Pancreas (tissue), 10 donors: ENCODE measurements at regions not wholly inside any gene's neighbourhood (a gene's known extent, or its start where the extent isn't known, plus 50 kb on each side); places are given as distances from the start of the nearest gene placed in this dataset.

ENCODE experiments used
- ATAC-seq, 4 donors: fragments of 200-7000 bp; cut with Tn5 transposase; one replicate each; pipeline versions ENCODE4 v1.8.0 to v1.9.1; 2020; ENCODE audit warnings: mild to moderate bottlenecking in 4 of 4, moderate library complexity in 4 of 4
- DNase-seq, 6 donors: peaks; one replicate each; pipeline ENCODE4 v3.0.0-alpha.2; 2020
- FAIRE-seq: peaks from 2 replicates; lab custom pipeline; 2012; peaks lifted over from hg19 to GRCh38; lab: Jason Lieb, UNC
- H3K27ac ChIP-seq, 4 donors: fragments of 200-600 bp; sonication (generic); 1 replicate in 3 of 4; 2 replicates in 1 of 4; pipeline versions ENCODE4 v1.5.0 to v1.8.0; 2020
- H3K27me3 ChIP-seq, 4 donors: fragments of 200-600 bp; one replicate each; pipeline ENCODE4 v1.8.0; 2021
- H3K36me3 ChIP-seq, 3 donors: fragments of 200-600 bp; sonication (generic) in 1 of 3; one replicate each; pipeline versions ENCODE4 v1.5.0 to v1.8.0; 2020 to 2021
- H3K4me1 ChIP-seq, 3 donors: fragments of 200-600 bp; one replicate each; pipeline ENCODE4 v1.8.0; 2021
- H3K4me3 ChIP-seq, 4 donors: fragments of 200-600 bp; sonication (generic) in 2 of 4; one replicate each; pipeline versions ENCODE4 v1.5.0 to v1.8.0; 2020 to 2021
- H3K9me3 ChIP-seq, 4 donors: fragments of 200-600 bp; one replicate each; pipeline ENCODE4 v1.8.0; 2021
- CTCF ChIP-seq, 4 donors: fragments of 200-600 bp; sonication (generic) in 3 of 4; IDR thresholded peaks; one replicate each; pipeline versions ENCODE4 v1.5.0 to v1.8.0; 2021; ENCODE audit warnings: antibody characterized with exemption in 4 of 4
- WGBS, 2 donors: extraction: QIAGEN DNeasy Blood & Tissue Kit; methylation state at CpG; one replicate each; pipeline ENCODE4 v1.1.7; 2013; 5-methylcytosine and 5-hydroxymethylcytosine counted together
- intact Hi-C, 3 donors: fragments of 100-400 bp; cut with DNase I; formaldehyde crosslinking; loops; one replicate each; pipeline versions ENCODE4 v1.11.1 to v1.14.2; 2022
- donor health status: healthy with polysubstance abuse.
- donor health status: DM: no; HTN: no; CAD: no; lungs with moderate emphysema.
- donor health status: DM: no; HTN: no; CAD: no.
- donor health status: control.
- donor health status: control.
- donor health status: Bipolar disorder and iron deficiency.
- donor health status: DM: yes; HTN: yes; CAD: no.
- donor health status: DM: no; HTN: no; CAD: no.
- donor health status: DM: no; HTN: no; CAD: no.
- donor health status: DM: yes; HTN: yes; CAD: no.

GRCh38 chr18:27242392-27243047 lies 57.4 kb upstream of the CHST9 start:
- DNase-seq (no peak), ATAC-seq (peak in 2 of 4 donors; percentile 38 to 52), FAIRE-seq (no peak)
- H3K36me3 ChIP-seq, result no peaks in the 10 kb centered on the region
- intact Hi-C loops, result no loop called here
- no peak for TF ChIP-seq CTCF (IDR thresholded peaks at IDR 0.05)
- H3K27ac ChIP-seq, result no peak overlapping the region
- H3K4me1 ChIP-seq, result no peaks in the 10 kb centered on the region
- no peaks in the 10 kb centered on the region for H3K27me3 ChIP-seq
- no peak overlapping the region for H3K4me3 ChIP-seq
- H3K9me3 ChIP-seq, result no peaks in the 10 kb centered on the region
- 25 to 45% methylated on average over 5 of the region's 5 CpGs for WGBS, 2 donors

GRCh38 chr18:27240383-27240782 lies 55.3 kb upstream of the CHST9 start:
- 58 to 71% methylated on average over 3 of the region's 3 CpGs for WGBS, 2 donors
- Histone ChIP-seq H3K4me1 (peaks cover 0 to 4% (median 0%) of the 10 kb centered on the region in 3 donors), H3K36me3 (no peaks in the 10 kb centered on the region), H3K27ac (no peak overlapping the region), H3K4me3 (no peak overlapping the region), H3K9me3 (no peaks in the 10 kb centered on the region), H3K27me3 (no peaks in the 10 kb centered on the region)
- FAIRE-seq (no peak), ATAC-seq (peak in 2 of 4 donors; percentile 38 to 46), DNase-seq (no peak)
- intact Hi-C loops, result no loop called here
- no peak for TF ChIP-seq CTCF (IDR thresholded peaks at IDR 0.05)

- intact Hi-C loops, result no loop called here
- no peak for FAIRE-seq
- DNase-seq, result no peak
- Histone ChIP-seq H3K27me3 (no peaks in the 10 kb centered on the region), H3K27ac (no peak overlapping the region), H3K4me1 (peaks cover 0 to 4% (median 0%) of the 10 kb centered on the region in 3 donors), H3K9me3 (no peaks in the 10 kb centered on the region), H3K4me3 (no peak overlapping the region), H3K36me3 (no peaks in the 10 kb centered on the region)
- no peak for ATAC-seq
- no peak for TF ChIP-seq CTCF (IDR thresholded peaks at IDR 0.05)
- WGBS, 2 donors, result 51 to 71% methylated on average over 4 of the region's 4 CpGs
These were observed 54.6 kb upstream of the CHST9 start for GRCh38 chr18:27239669-27240068.

GRCh38 chr18:27235218-27235870 lies 50.2 kb upstream of the CHST9 start:
- H3K27me3 ChIP-seq, result no peaks in the 10 kb centered on the region
- no peak overlapping the region for H3K27ac ChIP-seq
- peaks cover 0 to 4% (median 0%) of the 10 kb centered on the region in 3 donors for H3K4me1 ChIP-seq
- no peaks in the 10 kb centered on the region for H3K9me3 ChIP-seq
- H3K36me3 ChIP-seq, result no peaks in the 10 kb centered on the region
- ATAC-seq (no peak), DNase-seq (no peak), FAIRE-seq (no peak)
- no peak overlapping the region for H3K4me3 ChIP-seq
- TF ChIP-seq CTCF (IDR thresholded peaks at IDR 0.05), result no peak
- intact Hi-C loops, result no loop called here
- WGBS, 2 donors, result 45 to 53% methylated on average over 4 of the region's 4 CpGs
